ENCODE measurements at regions not wholly inside any gene's neighbourhood (a gene's known extent, or its start where the extent isn't known, plus 50 kb on each side); places are given as distances from the start of the nearest gene placed in this dataset.
"Not testable (repeated sequence)": the region's sequence is repeated elsewhere in the genome, so short reads cannot be mapped to it uniquely, and the experiment has no call there.

- in situ Hi-C loops (cut with MboI; ENCODE audit: low sequenced_read_pairs, unreplicated experiment): no loop called here
- DNase-seq (ENCODE audit: low spot score): no peak
- TF ChIP-seq, protein P1, sequence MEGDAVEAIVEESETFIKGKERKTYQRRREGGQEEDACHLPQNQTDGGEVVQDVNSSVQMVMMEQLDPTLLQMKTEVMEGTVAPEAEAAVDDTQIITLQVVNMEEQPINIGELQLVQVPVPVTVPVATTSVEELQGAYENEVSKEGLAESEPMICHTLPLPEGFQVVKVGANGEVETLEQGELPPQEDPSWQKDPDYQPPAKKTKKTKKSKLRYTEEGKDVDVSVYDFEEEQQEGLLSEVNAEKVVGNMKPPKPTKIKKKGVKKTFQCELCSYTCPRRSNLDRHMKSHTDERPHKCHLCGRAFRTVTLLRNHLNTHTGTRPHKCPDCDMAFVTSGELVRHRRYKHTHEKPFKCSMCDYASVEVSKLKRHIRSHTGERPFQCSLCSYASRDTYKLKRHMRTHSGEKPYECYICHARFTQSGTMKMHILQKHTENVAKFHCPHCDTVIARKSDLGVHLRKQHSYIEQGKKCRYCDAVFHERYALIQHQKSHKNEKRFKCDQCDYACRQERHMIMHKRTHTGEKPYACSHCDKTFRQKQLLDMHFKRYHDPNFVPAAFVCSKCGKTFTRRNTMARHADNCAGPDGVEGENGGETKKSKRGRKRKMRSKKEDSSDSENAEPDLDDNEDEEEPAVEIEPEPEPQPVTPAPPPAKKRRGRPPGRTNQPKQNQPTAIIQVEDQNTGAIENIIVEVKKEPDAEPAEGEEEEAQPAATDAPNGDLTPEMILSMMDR (IDR thresholded peaks at IDR 0.05; ENCODE audit: borderline replicate concordance, control extremely low read depth, extremely low read depth, insufficient read depth, missing control alignments): no peak
Measured at GRCh38 chr2:183536290-183536689, 412.0 kb downstream of the NUP35 start.

- in situ Hi-C loops (cut with MboI; ENCODE audit: low sequenced_read_pairs, unreplicated experiment): no loop called here
- TF ChIP-seq, protein P1 (IDR thresholded peaks at IDR 0.05; ENCODE audit: borderline replicate concordance, control extremely low read depth, extremely low read depth, insufficient read depth, missing control alignments): no peak
- DNase-seq (ENCODE audit: low spot score): no peak
Measured at GRCh38 chr2:183536714-183537113, 412.5 kb downstream of the NUP35 start.

DNA sequence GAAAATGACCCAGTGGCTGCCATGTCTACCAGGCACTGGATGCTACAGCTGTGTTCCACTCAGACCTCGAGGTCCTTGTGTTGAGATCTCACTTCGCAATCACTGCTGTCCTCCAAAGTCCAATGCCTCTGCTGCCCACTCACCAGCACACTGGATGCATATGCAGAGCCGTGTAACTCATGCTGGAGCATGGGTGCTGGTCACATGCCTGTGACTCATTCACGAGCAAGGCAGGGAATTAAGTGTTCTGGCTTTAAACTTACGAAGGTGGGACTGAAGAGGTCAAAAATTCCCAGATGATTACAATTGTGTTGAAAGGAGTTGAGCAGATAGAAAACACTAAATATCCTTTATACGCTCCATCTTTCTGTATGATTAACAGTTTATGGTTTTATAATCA is 417.5 kb downstream of the NUP35 start:
- no peak for DNase-seq (ENCODE audit: low spot score)
- in situ Hi-C loops (cut with MboI; ENCODE audit: low sequenced_read_pairs, unreplicated experiment): no loop called here

DNA sequence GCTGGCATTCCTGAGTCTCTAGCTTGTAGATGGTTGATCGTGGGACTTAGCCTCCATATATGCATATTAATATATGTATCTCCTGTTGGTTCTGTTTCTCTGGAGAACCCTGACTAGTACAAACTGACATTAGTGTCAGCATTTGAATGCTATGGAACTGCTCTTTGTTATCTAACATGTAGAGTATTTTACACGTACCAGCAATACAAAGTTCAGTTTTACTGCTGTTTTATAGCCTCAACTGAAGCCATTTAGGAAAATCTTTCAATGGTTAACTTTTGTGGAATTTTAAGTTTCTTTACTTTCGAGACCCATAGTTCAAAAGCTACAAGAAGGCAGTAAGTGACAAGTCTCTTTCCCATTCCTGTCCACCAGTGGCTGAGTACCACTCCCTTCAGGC is 418.4 kb downstream of the NUP35 start:
- TF ChIP-seq, protein P1 (IDR thresholded peaks at IDR 0.05; ENCODE audit: borderline replicate concordance, control extremely low read depth, extremely low read depth, insufficient read depth, missing control alignments): no peak
- no peak for DNase-seq (ENCODE audit: low spot score)
- in situ Hi-C loops (cut with MboI; ENCODE audit: low sequenced_read_pairs, unreplicated experiment): no loop called here

More for the DNA sequence above, 417.5 kb downstream of the NUP35 start:
- TF ChIP-seq, protein P1 (IDR thresholded peaks at IDR 0.05; ENCODE audit: borderline replicate concordance, control extremely low read depth, extremely low read depth, insufficient read depth, missing control alignments): no peak

DNA sequence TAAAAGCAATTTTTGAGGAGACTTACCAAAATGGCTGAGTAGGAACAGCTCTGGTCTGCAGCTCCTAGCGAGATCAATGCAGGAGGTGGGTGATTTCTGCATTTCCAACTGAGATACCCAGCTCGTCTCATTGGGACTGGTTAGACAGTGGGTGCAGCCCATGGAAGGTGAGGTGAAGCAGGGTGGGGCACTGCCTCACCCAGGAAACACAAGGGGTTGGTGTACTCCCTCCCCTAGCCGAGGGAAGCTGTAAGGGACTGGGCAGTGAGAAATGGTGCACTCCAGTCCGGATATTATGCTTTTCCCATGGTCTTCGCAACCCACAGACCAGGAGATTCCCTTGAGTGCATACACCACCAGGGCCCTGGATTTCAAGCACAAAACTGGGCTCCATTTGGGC is 419.0 kb downstream of the NUP35 start:
- TF ChIP-seq, protein P1 (IDR thresholded peaks at IDR 0.05; ENCODE audit: borderline replicate concordance, control extremely low read depth, extremely low read depth, insufficient read depth, missing control alignments): no peak
- DNase-seq (ENCODE audit: low spot score): no peak
- in situ Hi-C loops (cut with MboI; ENCODE audit: low sequenced_read_pairs, unreplicated experiment): no loop called here

DNA sequence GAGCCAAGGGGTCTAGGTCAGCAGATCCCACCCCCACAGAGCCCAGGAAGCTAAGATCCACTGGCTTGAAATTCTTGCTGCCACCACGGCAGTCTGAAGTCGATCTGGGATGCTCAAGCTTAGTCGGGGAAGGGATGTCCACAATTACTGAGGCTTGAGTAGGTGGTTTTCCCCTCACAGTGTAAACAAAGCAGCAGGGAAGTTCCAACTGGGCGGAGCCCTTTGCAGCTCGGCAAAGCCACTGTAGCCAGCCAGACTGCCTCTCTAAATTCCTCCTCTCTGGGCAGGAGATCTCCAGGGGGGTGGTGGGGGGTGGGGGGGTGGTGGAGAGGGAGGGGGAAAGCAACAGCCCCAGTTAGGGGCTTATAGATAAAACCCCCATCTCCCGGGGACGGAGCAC is 419.5 kb downstream of the NUP35 start:
- TF ChIP-seq, protein P1 (IDR thresholded peaks at IDR 0.05; ENCODE audit: borderline replicate concordance, control extremely low read depth, extremely low read depth, insufficient read depth, missing control alignments): no peak
- DNase-seq (ENCODE audit: low spot score): peak; percentile 41
- in situ Hi-C loops (cut with MboI; ENCODE audit: low sequenced_read_pairs, unreplicated experiment): no loop called here

DNA sequence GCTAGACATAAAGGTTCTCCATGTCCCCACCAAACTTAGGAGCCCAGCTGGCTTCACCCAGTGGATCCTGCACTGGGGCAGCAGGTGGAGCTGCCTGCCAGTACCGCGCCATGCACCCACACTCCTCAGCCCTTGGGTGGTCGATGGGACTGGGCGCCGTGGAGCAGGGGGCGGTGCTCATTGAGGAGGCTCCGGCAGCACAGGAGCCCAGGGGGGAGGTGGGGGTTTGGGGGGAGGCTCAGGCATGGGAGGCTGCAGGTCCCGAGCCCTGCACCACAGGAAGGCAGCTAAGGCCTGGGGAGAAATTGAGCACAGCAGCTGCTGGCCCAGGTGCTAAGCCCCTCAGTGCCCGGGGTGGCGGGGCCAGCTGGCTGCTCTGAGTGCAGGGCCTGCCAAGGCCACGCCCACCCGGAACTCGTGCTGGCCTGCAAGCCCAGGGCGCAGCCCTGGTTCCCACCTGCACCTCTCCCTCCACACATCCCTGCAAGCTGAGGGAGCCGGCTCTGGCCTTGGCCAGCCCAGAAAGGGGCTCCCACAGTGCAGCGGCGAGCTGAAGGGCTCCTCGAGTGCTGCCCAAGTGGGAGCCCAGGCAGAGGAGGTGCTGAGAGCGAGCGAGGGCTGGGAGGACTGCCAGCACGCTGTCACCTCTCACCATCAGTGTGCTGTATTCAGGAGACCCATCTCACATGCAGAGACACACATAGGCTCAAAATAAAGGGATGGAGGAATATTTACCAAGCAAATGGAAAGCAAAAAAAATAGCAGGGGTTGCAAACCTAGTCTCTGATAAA is 422.5 kb downstream of the NUP35 start:
- in situ Hi-C loops (cut with MboI; ENCODE audit: low sequenced_read_pairs, unreplicated experiment); DNase-seq (ENCODE audit: low spot score): not testable (repeated sequence)
